ENCODE measurements at regions not wholly inside any gene's neighbourhood (a gene's known extent, or its start where the extent isn't known, plus 50 kb on each side); places are given as distances from the start of the nearest gene placed in this dataset.
"Not testable (repeated sequence)": the region's sequence is repeated elsewhere in the genome, so short reads cannot be mapped to it uniquely, and the experiment has no call there.

GRCh38 chr3:145483992-145484391 is 677.0 kb downstream of the PLOD2 start:
- Histone ChIP-seq H3K4me1 (replicated peaks) (no peaks in the 10 kb centered on the region), H3K4me3 (no peak overlapping the region), H3K36me3 (no peaks in the 10 kb centered on the region), H3K27ac (no peak overlapping the region), H3K9me3 (no peaks in the 10 kb centered on the region), H3K27me3 (replicated peaks; ENCODE audit: insufficient read depth) (no peaks in the 10 kb centered on the region)
- intact Hi-C loops (cut with DNase I) = no loop called here
- TF ChIP-seq POLR2AphosphoS5 (IDR thresholded peaks at IDR 0.05) (no peak), CTCF (IDR thresholded peaks at IDR 0.05) (no peak), POLR2A (IDR thresholded peaks at IDR 0.05) (no peak)
- no peak for DNase-seq (ENCODE audit: low spot score)
- WGBS = 56% methylated on average over 3 of the region's 3 CpGs

GRCh38 chr3:145489011-145489410 is 672.0 kb downstream of the PLOD2 start:
- Histone ChIP-seq H3K4me1 (replicated peaks) (no peaks in the 10 kb centered on the region), H3K36me3 (no peaks in the 10 kb centered on the region), H3K27me3 (replicated peaks; ENCODE audit: insufficient read depth) (no peaks in the 10 kb centered on the region), H3K27ac (no peak overlapping the region), H3K4me3 (no peak overlapping the region), H3K9me3 (no peaks in the 10 kb centered on the region)
- no peak for TF ChIP-seq POLR2AphosphoS5 (IDR thresholded peaks at IDR 0.05)
- no peak for TF ChIP-seq CTCF (IDR thresholded peaks at IDR 0.05)
- no peak for TF ChIP-seq POLR2A (IDR thresholded peaks at IDR 0.05)
- intact Hi-C loops (cut with DNase I) = no loop called here
- no peak for DNase-seq (ENCODE audit: low spot score)

- no peaks in the 10 kb centered on the region for H3K36me3 ChIP-seq
- no peaks in the 10 kb centered on the region for H3K27me3 ChIP-seq (replicated peaks; ENCODE audit: insufficient read depth)
- H3K27ac ChIP-seq = no peak overlapping the region
- no peaks in the 10 kb centered on the region for H3K4me1 ChIP-seq (replicated peaks)
- DNase-seq (ENCODE audit: low spot score) = no peak
- H3K9me3 ChIP-seq = no peaks in the 10 kb centered on the region
- intact Hi-C loops (cut with DNase I) = no loop called here
- 70% methylated on average over 11 of the region's 11 CpGs for WGBS
- no peak for TF ChIP-seq CTCF (IDR thresholded peaks at IDR 0.05)
- no peak for TF ChIP-seq POLR2A (IDR thresholded peaks at IDR 0.05)
- TF ChIP-seq POLR2AphosphoS5 (IDR thresholded peaks at IDR 0.05) = no peak
- H3K4me3 ChIP-seq = no peak overlapping the region
These were observed 670.6 kb downstream of the PLOD2 start for GRCh38 chr3:145490088-145491048.

GRCh38 chr3:145492456-145492855 is 668.5 kb downstream of the PLOD2 start:
- Histone ChIP-seq H3K27me3 (replicated peaks; ENCODE audit: insufficient read depth) (no peaks in the 10 kb centered on the region), H3K4me1 (replicated peaks) (no peaks in the 10 kb centered on the region), H3K9me3 (no peaks in the 10 kb centered on the region), H3K27ac (no peak overlapping the region), H3K4me3 (no peak overlapping the region), H3K36me3 (no peaks in the 10 kb centered on the region)
- TF ChIP-seq POLR2A (IDR thresholded peaks at IDR 0.05) = no peak
- no peak for TF ChIP-seq POLR2AphosphoS5 (IDR thresholded peaks at IDR 0.05)
- TF ChIP-seq CTCF (IDR thresholded peaks at IDR 0.05) = no peak
- no peak for DNase-seq (ENCODE audit: low spot score)
- intact Hi-C loops (cut with DNase I) = no loop called here
- 84% methylated on average over 2 of the region's 2 CpGs for WGBS

GRCh38 chr3:145517416-145517815 is 643.6 kb downstream of the PLOD2 start:
- H3K9me3 ChIP-seq; H3K4me3 ChIP-seq; H3K4me1 ChIP-seq (replicated peaks); H3K27me3 ChIP-seq (replicated peaks; ENCODE audit: insufficient read depth); H3K27ac ChIP-seq; DNase-seq (ENCODE audit: low spot score); intact Hi-C loops (cut with DNase I); H3K36me3 ChIP-seq: not testable (repeated sequence)
- 87% methylated on average over 4 of the region's 4 CpGs for WGBS
